Lower lobe of right lung (tissue), 2 donors: ENCODE measurements at regions not wholly inside any gene's neighbourhood (a gene's known extent, or its start where the extent isn't known, plus 50 kb on each side); places are given as distances from the start of the nearest gene placed in this dataset.

Experiments used
- ATAC-seq, 2 donors: fragments of 200-7000 bp; cut with Tn5 transposase; one replicate each; pipeline ENCODE4 v1.9.1; 2020 to 2022; ENCODE audit warnings: mild to moderate bottlenecking in 2 of 2, moderate library complexity in 2 of 2
- DNase-seq: peaks from one replicate; pipeline ENCODE4 v3.0.0-alpha.2; 2020
- H3K27ac ChIP-seq: fragments of 200-600 bp; one replicate; pipeline ENCODE4 v1.8.0; 2022
- H3K27me3 ChIP-seq: fragments of 200-600 bp; one replicate; pipeline ENCODE4 v1.8.0; 2022; ENCODE audit warnings: low read depth
- H3K36me3 ChIP-seq: fragments of 200-600 bp; one replicate; pipeline ENCODE4 v1.8.0; 2022; ENCODE audit warnings: mild to moderate bottlenecking
- H3K4me1 ChIP-seq: fragments of 200-600 bp; one replicate; pipeline ENCODE4 v1.8.0; 2022
- H3K4me3 ChIP-seq: fragments of 200-600 bp; one replicate; pipeline ENCODE4 v1.8.0; 2022; ENCODE audit warnings: mild to moderate bottlenecking
- H3K9me3 ChIP-seq: fragments of 200-600 bp; one replicate; pipeline ENCODE4 v1.8.0; 2022
- CTCF ChIP-seq: fragments of 200-600 bp; IDR thresholded peaks from one replicate; pipeline ENCODE4 v1.8.0; 2022; ENCODE audit warnings: antibody characterized with exemption, mild to moderate bottlenecking
- intact Hi-C: fragments of 100-400 bp; cut with DNase I; formaldehyde crosslinking; loops from one replicate; pipeline ENCODE4 v1.11.0; 2022
- donor health status: DM: no; HTN: yes; CAD: no; lungs with severe emphysema.

- DNase-seq (no peak), ATAC-seq (no peak)
- Histone ChIP-seq H3K27me3 (no peaks in the 10 kb centered on the region), H3K4me3 (no peak overlapping the region), H3K27ac (no peak overlapping the region), H3K4me1 (no peaks in the 10 kb centered on the region), H3K9me3 (no peaks in the 10 kb centered on the region), H3K36me3 (no peaks in the 10 kb centered on the region)
- intact Hi-C loops, result no loop called here
- no peak for TF ChIP-seq CTCF
Measured at GRCh38 chr16:66107661-66108060, 258.8 kb upstream of the CDH5 start.

- TF ChIP-seq CTCF, result no peak
- no peak overlapping the region for H3K27ac ChIP-seq
- H3K27me3 ChIP-seq, result no peaks in the 10 kb centered on the region
- H3K4me3 ChIP-seq, result no peak overlapping the region
- DNase-seq, result no peak
- intact Hi-C loops, result no loop called here
- no peaks in the 10 kb centered on the region for H3K4me1 ChIP-seq
- no peaks in the 10 kb centered on the region for H3K9me3 ChIP-seq
- H3K36me3 ChIP-seq, result no peaks in the 10 kb centered on the region
- no peak for ATAC-seq
Measured at GRCh38 chr16:66103211-66103610, 263.3 kb upstream of the CDH5 start.

GRCh38 chr16:66099306-66099705 is 267.2 kb upstream of the CDH5 start:
- DNase-seq, result no peak
- intact Hi-C loops, result no loop called here
- no peak overlapping the region for H3K4me3 ChIP-seq
- no peak overlapping the region for H3K27ac ChIP-seq
- no peaks in the 10 kb centered on the region for H3K9me3 ChIP-seq
- no peak for ATAC-seq
- no peak for TF ChIP-seq CTCF
- H3K36me3 ChIP-seq, result no peaks in the 10 kb centered on the region
- H3K4me1 ChIP-seq, result no peaks in the 10 kb centered on the region
- H3K27me3 ChIP-seq, result no peaks in the 10 kb centered on the region

- TF ChIP-seq CTCF, result no peak
- Histone ChIP-seq H3K27ac (no peak overlapping the region), H3K27me3 (no peaks in the 10 kb centered on the region), H3K9me3 (no peaks in the 10 kb centered on the region), H3K4me3 (no peak overlapping the region), H3K4me1 (no peaks in the 10 kb centered on the region), H3K36me3 (no peaks in the 10 kb centered on the region)
- ATAC-seq (no peak), DNase-seq (no peak)
- intact Hi-C loops, result no loop called here
Measured at GRCh38 chr16:66097751-66098150, 268.7 kb upstream of the CDH5 start.

GRCh38 chr16:66095676-66096075 is 270.8 kb upstream of the CDH5 start:
- DNase-seq (no peak), ATAC-seq (no peak)
- Histone ChIP-seq H3K4me3 (no peak overlapping the region), H3K27me3 (no peaks in the 10 kb centered on the region), H3K9me3 (no peaks in the 10 kb centered on the region), H3K36me3 (no peaks in the 10 kb centered on the region), H3K4me1 (no peaks in the 10 kb centered on the region), H3K27ac (no peak overlapping the region)
- TF ChIP-seq CTCF, result no peak
- intact Hi-C loops, result no loop called here

- no peaks in the 10 kb centered on the region for H3K36me3 ChIP-seq
Measured at GRCh38 chr16:66093191-66093590, 273.3 kb upstream of the CDH5 start.

More at GRCh38 chr16:66093191-66093590, 273.3 kb upstream of the CDH5 start:
- TF ChIP-seq CTCF, result no peak
- H3K4me1 ChIP-seq, result no peaks in the 10 kb centered on the region
- no peak overlapping the region for H3K27ac ChIP-seq
- intact Hi-C loops, result no loop called here
- H3K4me3 ChIP-seq, result no peak overlapping the region
- H3K27me3 ChIP-seq, result no peaks in the 10 kb centered on the region
- no peak for ATAC-seq
- DNase-seq, result no peak
- no peaks in the 10 kb centered on the region for H3K9me3 ChIP-seq
